Right lobe of liver (tissue), 6 donors: ENCODE measurements at regions not wholly inside any gene's neighbourhood (a gene's known extent, or its start where the extent isn't known, plus 50 kb on each side); places are given as distances from the start of the nearest gene placed in this dataset.

Experiments
- ATAC-seq, 4 donors: fragments of 200-7000 bp; cut with Tn5 transposase; one replicate each; pipeline ENCODE4 v1.9.1; 2020; ENCODE audit warnings: mild to moderate bottlenecking in 4 of 4, moderate library complexity in 4 of 4
- DNase-seq, 3 donors: peaks; one replicate each; pipeline ENCODE4 v3.0.0-alpha.2; 2020
- H3K27ac ChIP-seq, 3 donors: fragments of 200-600 bp; one replicate each; pipeline ENCODE4 v1.8.0; 2022
- H3K27me3 ChIP-seq, 2 donors: fragments of 200-600 bp; one replicate each; pipeline ENCODE4 v1.8.0; 2022
- H3K36me3 ChIP-seq, 4 donors: fragments of 200-600 bp; sonication (generic) in 1 of 4; one replicate each; pipeline versions ENCODE4 v1.5.1 to v1.8.0; 2017 to 2022; ENCODE audit warnings: control low read depth in 1 of 4
- H3K4me1 ChIP-seq, 4 donors: fragments of 200-600 bp; sonication (generic) in 1 of 4; one replicate each; pipeline versions ENCODE4 v1.5.1 to v1.8.0; 2017 to 2022; ENCODE audit warnings: control low read depth in 1 of 4
- H3K4me3 ChIP-seq, 3 donors: fragments of 200-600 bp; one replicate each; pipeline ENCODE4 v1.8.0; 2022
- H3K9me3 ChIP-seq, 4 donors: fragments of 200-600 bp; sonication (generic) in 1 of 4; one replicate each; pipeline versions ENCODE4 v1.5.1 to v1.8.0; 2017 to 2022; ENCODE audit warnings: control low read depth in 1 of 4
- CTCF ChIP-seq, 4 donors: fragments of 200-600 bp in 3 of 4; fragments of 450-650 bp in 1 of 4; IDR thresholded peaks; one replicate each; pipeline versions ENCODE4 v1.5.1 to v1.8.0; 2016 to 2022; ENCODE audit warnings: antibody characterized with exemption in 4 of 4, mild to moderate bottlenecking in 2 of 4
- POLR2A ChIP-seq: fragments of 450-650 bp; IDR thresholded peaks from one replicate; pipeline ENCODE4 v1.6.1; 2017; ENCODE audit warnings: antibody characterized with exemption, mild to moderate bottlenecking
- WGBS: methylation state at CpG from one replicate; pipeline ENCODE4 v1.1.6; 2018; ENCODE audit warnings: low coverage, low lambda C conversion rate; ENCODE audit not compliant: insufficient coverage; ENCODE audit errors: missing lambda C conversion rate; 5-methylcytosine and 5-hydroxymethylcytosine counted together
- intact Hi-C, 2 donors: fragments of 100-400 bp; cut with DNase I; formaldehyde crosslinking; loops; one replicate each; pipeline versions ENCODE4 v1.11.2 to v1.14.1; 2022
- donor health status: DM: no; HTN: yes; CAD: no.
- donor health status: DM: no; HTN: no; CAD: no.
- donor health status: DM: no; HTN: no; CAD: no.
- donor health status: DM: no; HTN: yes; CAD: no.
- donor health status: DM: no; HTN: yes; CAD: no.

- no peak overlapping the region for H3K4me3 ChIP-seq
- H3K27ac ChIP-seq = no peak overlapping the region
- WGBS = 13% methylated on average over 2 of the region's 2 CpGs
- no peaks in the 10 kb centered on the region for H3K4me1 ChIP-seq
- H3K9me3 ChIP-seq = no peaks in the 10 kb centered on the region
- H3K36me3 ChIP-seq = no peaks in the 10 kb centered on the region
- ATAC-seq (no peak), DNase-seq (no peak)
- no peak for TF ChIP-seq POLR2A
- TF ChIP-seq CTCF (IDR thresholded peaks at IDR 0.05) = no peak
- H3K27me3 ChIP-seq = no peaks in the 10 kb centered on the region
- intact Hi-C loops = no loop called here
Observed at GRCh38 chr13:65744836-65745235, 1485.3 kb downstream of the PCDH9 start.

GRCh38 chr13:65733110-65733509 is 1497.0 kb downstream of the PCDH9 start:
- intact Hi-C loops = no loop called here
- no peak for ATAC-seq
- Histone ChIP-seq H3K4me1 (no peaks in the 10 kb centered on the region), H3K9me3 (no peaks in the 10 kb centered on the region), H3K27ac (no peak overlapping the region), H3K27me3 (no peaks in the 10 kb centered on the region), H3K36me3 (no peaks in the 10 kb centered on the region), H3K4me3 (no peak overlapping the region)
- no peak for DNase-seq
- WGBS = 29% methylated on average over 1 of the region's 1 CpG
- no peak for TF ChIP-seq POLR2A
- no peak for TF ChIP-seq CTCF (IDR thresholded peaks at IDR 0.05)

- no peak for ATAC-seq
- DNase-seq = no peak
- 61% methylated on average over 4 of the region's 4 CpGs for WGBS
- Histone ChIP-seq H3K27me3 (no peaks in the 10 kb centered on the region), H3K4me1 (no peaks in the 10 kb centered on the region), H3K4me3 (no peak overlapping the region), H3K9me3 (no peaks in the 10 kb centered on the region), H3K36me3 (no peaks in the 10 kb centered on the region), H3K27ac (no peak overlapping the region)
- no peak for TF ChIP-seq CTCF (IDR thresholded peaks at IDR 0.05)
- no peak for TF ChIP-seq POLR2A
- intact Hi-C loops = no loop called here
Observed at GRCh38 chr13:65727070-65727469, 1503.1 kb downstream of the PCDH9 start.

- intact Hi-C loops = no loop called here
- Histone ChIP-seq H3K36me3 (no peaks in the 10 kb centered on the region), H3K9me3 (no peaks in the 10 kb centered on the region), H3K4me3 (no peak overlapping the region), H3K4me1 (no peaks in the 10 kb centered on the region), H3K27ac (no peak overlapping the region), H3K27me3 (no peaks in the 10 kb centered on the region)
- DNase-seq (no peak), ATAC-seq (no peak)
- TF ChIP-seq CTCF (IDR thresholded peaks at IDR 0.05) = no peak
- TF ChIP-seq POLR2A = no peak
- WGBS = 33% methylated on average over 3 of the region's 3 CpGs
Observed at GRCh38 chr13:65725006-65725405, 1505.1 kb downstream of the PCDH9 start.

GRCh38 chr13:65724226-65724625 is 1505.9 kb downstream of the PCDH9 start:
- ATAC-seq (no peak), DNase-seq (no peak)
- H3K4me3 ChIP-seq = no peak overlapping the region
- no peaks in the 10 kb centered on the region for H3K27me3 ChIP-seq
- no peak overlapping the region for H3K27ac ChIP-seq
- TF ChIP-seq CTCF (IDR thresholded peaks at IDR 0.05) (no peak), POLR2A (no peak)
- no peaks in the 10 kb centered on the region for H3K4me1 ChIP-seq
- no peaks in the 10 kb centered on the region for H3K9me3 ChIP-seq
- intact Hi-C loops = no loop called here
- 61% methylated on average over 4 of the region's 4 CpGs for WGBS
- H3K36me3 ChIP-seq = no peaks in the 10 kb centered on the region
